ENCODE measurements at regions not wholly inside any gene's neighbourhood (a gene's known extent, or its start where the extent isn't known, plus 50 kb on each side); places are given as distances from the start of the nearest gene placed in this dataset.
"Not testable (repeated sequence)": the region's sequence is repeated elsewhere in the genome, so short reads cannot be mapped to it uniquely, and the experiment has no call there.

DNA sequence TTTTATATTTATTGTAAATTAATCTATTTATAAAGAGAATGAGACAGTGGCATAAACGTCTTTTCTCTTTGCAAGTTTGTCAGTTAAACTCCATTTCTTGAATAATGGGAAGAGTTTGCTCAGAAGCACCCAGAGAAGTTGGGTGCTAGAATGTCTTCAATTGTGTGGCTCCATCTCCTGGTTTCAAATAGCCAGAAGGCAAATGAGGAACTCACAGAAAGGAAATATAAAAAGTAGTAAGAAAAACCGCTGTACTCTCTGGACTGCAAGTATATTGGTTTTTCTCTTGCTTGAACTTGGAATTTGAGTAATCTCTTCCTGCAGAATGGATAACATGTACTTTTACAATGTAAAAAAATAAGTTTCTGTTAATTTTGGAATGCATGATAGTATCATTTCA lies 217.5 kb downstream of the DPY19L2 start:
- TF ChIP-seq, protein P1, sequence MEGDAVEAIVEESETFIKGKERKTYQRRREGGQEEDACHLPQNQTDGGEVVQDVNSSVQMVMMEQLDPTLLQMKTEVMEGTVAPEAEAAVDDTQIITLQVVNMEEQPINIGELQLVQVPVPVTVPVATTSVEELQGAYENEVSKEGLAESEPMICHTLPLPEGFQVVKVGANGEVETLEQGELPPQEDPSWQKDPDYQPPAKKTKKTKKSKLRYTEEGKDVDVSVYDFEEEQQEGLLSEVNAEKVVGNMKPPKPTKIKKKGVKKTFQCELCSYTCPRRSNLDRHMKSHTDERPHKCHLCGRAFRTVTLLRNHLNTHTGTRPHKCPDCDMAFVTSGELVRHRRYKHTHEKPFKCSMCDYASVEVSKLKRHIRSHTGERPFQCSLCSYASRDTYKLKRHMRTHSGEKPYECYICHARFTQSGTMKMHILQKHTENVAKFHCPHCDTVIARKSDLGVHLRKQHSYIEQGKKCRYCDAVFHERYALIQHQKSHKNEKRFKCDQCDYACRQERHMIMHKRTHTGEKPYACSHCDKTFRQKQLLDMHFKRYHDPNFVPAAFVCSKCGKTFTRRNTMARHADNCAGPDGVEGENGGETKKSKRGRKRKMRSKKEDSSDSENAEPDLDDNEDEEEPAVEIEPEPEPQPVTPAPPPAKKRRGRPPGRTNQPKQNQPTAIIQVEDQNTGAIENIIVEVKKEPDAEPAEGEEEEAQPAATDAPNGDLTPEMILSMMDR (IDR thresholded peaks at IDR 0.05): no peak
- no peak for TF ChIP-seq POLR2AphosphoS5 (IDR thresholded peaks at IDR 0.05)
- no peak for TF ChIP-seq EP300 (IDR thresholded peaks at IDR 0.05)
- TF ChIP-seq POLR2A (IDR thresholded peaks at IDR 0.05; ENCODE audit: low read depth): no peak
- Histone ChIP-seq H3K27ac (replicated peaks in 1 of 4) (no peak overlapping the region), H3K36me3 (no peaks in the 10 kb centered on the region), H3K4me3 (no peak overlapping the region), H3K4me1 (no peaks in the 10 kb centered on the region), H3K27me3 (no peaks in the 10 kb centered on the region), H3K9me3 (no peaks in the 10 kb centered on the region)
- 51% methylated on average over 2 of the region's 2 CpGs for WGBS
- no peak for DNase-seq (ENCODE audit: extremely low spot score)
- intact Hi-C loops (cut with DNase I): no loop called here

DNA sequence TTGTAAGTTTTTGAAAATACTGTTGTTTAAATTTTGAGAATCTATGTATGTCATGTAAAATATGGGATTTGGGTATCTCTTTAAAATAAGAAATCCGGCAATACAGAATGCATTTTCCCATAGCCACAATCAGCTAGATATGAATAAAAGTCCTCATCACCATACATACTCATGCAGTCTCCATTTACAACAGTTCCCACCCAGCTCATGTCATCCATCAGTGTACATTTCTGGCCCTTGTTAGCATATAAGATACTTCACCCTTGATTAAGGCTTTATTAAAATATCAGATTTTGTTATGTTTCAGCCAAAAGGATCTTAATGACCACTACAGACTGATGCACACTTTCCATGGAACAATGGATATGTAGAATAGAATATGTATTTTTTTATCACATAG lies 218.0 kb downstream of the DPY19L2 start:
- no peaks in the 10 kb centered on the region for H3K4me1 ChIP-seq
- H3K9me3 ChIP-seq: no peaks in the 10 kb centered on the region
- H3K27me3 ChIP-seq: no peaks in the 10 kb centered on the region
- DNase-seq (ENCODE audit: extremely low spot score): no peak
- no peak overlapping the region for H3K27ac ChIP-seq (replicated peaks in 1 of 4)
- 86% methylated on average over 1 of the region's 1 CpG for WGBS
- no peak overlapping the region for H3K4me3 ChIP-seq
- intact Hi-C loops (cut with DNase I): no loop called here
- no peak for TF ChIP-seq POLR2AphosphoS5 (IDR thresholded peaks at IDR 0.05)
- TF ChIP-seq POLR2A (IDR thresholded peaks at IDR 0.05; ENCODE audit: low read depth): no peak
- TF ChIP-seq, protein P1 (IDR thresholded peaks at IDR 0.05): no peak
- TF ChIP-seq EP300 (IDR thresholded peaks at IDR 0.05): no peak
- H3K36me3 ChIP-seq: no peaks in the 10 kb centered on the region

DNA sequence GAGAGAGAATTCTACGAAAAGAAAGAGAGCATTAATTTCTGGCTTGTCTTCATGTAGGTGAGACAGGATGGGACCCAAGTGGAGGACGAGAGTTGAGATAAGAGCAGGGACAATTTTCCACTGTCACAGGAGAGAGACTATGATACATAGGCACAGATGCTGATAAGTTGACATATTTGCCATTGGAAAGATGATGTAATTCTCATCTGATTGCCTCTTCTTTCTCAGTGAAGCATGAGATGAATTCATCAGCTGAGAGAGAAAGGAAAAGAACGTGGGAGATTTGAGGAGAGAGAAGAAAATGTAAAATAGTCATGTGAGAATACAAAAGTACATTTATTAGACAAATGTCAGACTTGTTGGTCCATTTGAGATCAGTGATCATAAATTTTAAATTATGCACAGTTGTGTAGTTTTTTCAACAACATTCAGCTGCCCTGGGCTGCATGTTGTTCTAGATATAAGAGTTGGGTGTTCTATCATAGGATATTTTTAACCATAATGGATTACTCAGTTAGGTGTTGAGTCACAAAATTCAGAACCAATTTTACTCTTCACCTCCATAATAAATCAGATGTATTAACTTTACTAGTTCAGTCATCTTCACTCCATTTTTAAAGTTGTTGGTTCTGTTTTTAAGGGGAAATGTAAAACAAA lies 222.9 kb downstream of the DPY19L2 start:
- TF ChIP-seq EP300 (IDR thresholded peaks at IDR 0.05) (no peak), POLR2AphosphoS5 (IDR thresholded peaks at IDR 0.05) (no peak), POLR2A (IDR thresholded peaks at IDR 0.05; ENCODE audit: low read depth) (no peak)
- TF ChIP-seq, protein P1 (IDR thresholded peaks at IDR 0.05): no peak
- intact Hi-C loops (cut with DNase I): no loop called here
- Histone ChIP-seq H3K4me3 (no peak overlapping the region), H3K27me3 (no peaks in the 10 kb centered on the region), H3K9me3 (no peaks in the 10 kb centered on the region), H3K36me3 (no peaks in the 10 kb centered on the region), H3K4me1 (no peaks in the 10 kb centered on the region), H3K27ac (replicated peaks in 1 of 4) (no peak overlapping the region)
- 72% methylated on average over 3 of the region's 3 CpGs for WGBS
- DNase-seq (ENCODE audit: extremely low spot score): no peak

DNA sequence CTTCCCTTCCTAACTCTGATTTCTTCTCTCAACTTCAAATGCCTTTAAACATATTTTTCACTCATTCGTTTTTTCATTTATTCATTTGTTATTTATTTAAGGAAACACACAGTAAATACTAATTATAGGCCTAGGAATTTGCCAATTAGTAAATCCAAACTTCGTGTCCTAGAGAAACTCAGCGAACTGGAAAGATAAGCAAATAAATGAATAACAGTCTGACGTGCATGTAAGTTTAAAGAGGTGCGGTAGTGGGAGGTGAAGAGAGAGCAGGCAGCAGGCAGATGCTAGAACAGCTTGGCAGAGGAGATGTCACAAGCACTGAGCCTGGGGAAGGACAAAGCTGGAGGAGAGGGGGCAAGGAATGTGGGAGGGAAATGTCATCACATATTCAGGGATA lies 228.2 kb downstream of the DPY19L2 start:
- no peak for TF ChIP-seq EP300 (IDR thresholded peaks at IDR 0.05)
- TF ChIP-seq POLR2A (IDR thresholded peaks at IDR 0.05; ENCODE audit: low read depth): no peak
- TF ChIP-seq, protein P1 (IDR thresholded peaks at IDR 0.05): no peak
- TF ChIP-seq POLR2AphosphoS5 (IDR thresholded peaks at IDR 0.05): no peak
- H3K4me3 ChIP-seq: no peak overlapping the region
- intact Hi-C loops (cut with DNase I): no loop called here
- H3K4me1 ChIP-seq: no peaks in the 10 kb centered on the region
- DNase-seq (ENCODE audit: extremely low spot score): no peak
- H3K9me3 ChIP-seq: no peaks in the 10 kb centered on the region
- H3K36me3 ChIP-seq: no peaks in the 10 kb centered on the region
- H3K27ac ChIP-seq (replicated peaks in 1 of 4): no peak overlapping the region
- WGBS: 36% methylated on average over 5 of the region's 5 CpGs
- no peaks in the 10 kb centered on the region for H3K27me3 ChIP-seq

DNA sequence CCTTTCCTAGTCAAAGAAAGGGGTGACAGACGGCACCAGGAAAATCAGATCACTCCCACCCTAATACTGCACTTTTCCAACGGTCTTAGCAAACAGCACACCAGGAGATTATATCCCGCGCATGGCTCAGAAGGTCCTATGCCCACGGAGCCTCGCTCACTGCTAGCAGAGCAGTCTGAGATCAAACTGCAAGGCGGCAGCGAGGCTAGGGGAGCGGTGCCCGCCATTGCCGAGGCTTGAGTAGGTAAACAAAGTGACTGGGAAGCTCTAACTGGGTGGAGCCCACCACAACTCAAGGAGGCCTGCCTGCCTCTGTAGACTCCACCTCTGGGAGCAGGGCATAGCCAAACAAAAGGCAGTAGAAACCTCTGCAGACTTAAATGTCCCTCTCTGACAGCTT lies 233.9 kb downstream of the DPY19L2 start:
- DNase-seq (ENCODE audit: extremely low spot score); H3K4me3 ChIP-seq; H3K27me3 ChIP-seq; H3K36me3 ChIP-seq; H3K27ac ChIP-seq (replicated peaks in 1 of 4); H3K9me3 ChIP-seq; H3K4me1 ChIP-seq; intact Hi-C loops (cut with DNase I): not testable (repeated sequence)
- 99% methylated on average over 11 of the region's 11 CpGs for WGBS

DNA sequence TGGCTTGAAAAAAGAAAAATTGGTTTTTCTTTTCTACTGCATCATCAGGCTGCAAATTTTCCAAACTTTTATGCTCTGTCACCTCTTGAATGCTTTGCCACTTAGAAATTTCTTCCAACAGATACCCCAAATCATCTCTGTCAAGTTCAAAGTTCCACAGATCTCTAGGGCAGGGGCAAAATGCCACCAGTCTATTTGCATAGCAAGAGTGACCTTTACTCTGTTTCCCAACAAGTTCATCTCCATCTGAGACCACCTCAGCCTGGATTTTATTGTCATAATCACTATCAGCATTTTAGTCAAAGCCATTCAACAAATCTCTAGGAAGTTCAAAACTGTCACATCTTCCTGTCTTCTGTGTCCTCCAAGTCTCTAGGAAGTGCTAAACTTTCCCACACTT lies 240.3 kb downstream of the DPY19L2 start:
- H3K9me3 ChIP-seq; H3K4me3 ChIP-seq; DNase-seq (ENCODE audit: extremely low spot score); H3K27ac ChIP-seq (replicated peaks in 1 of 4); H3K4me1 ChIP-seq; intact Hi-C loops (cut with DNase I); H3K36me3 ChIP-seq; H3K27me3 ChIP-seq: not testable (repeated sequence)

DNA sequence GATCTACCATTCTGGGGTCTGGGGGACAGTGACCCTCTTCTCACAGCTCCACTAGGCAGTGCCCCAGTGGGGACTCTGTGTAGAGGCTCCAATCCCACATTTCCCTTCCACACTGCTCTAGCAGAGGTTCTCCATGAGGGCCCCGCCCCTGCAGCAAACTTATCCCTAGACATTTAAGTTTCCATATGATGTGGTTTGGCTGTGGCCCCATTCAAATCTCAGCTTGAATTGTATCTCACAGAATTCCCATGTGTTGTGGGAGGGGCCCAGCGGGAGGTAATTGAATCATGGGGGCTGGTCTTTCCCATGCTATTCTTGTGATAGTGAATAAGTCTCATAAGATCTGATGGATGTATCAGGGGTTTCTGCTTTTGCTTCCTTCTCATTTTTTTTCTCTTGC lies 241.3 kb downstream of the DPY19L2 start:
- H3K36me3 ChIP-seq; DNase-seq (ENCODE audit: extremely low spot score); H3K27me3 ChIP-seq; intact Hi-C loops (cut with DNase I); H3K27ac ChIP-seq (replicated peaks in 1 of 4); H3K9me3 ChIP-seq; H3K4me3 ChIP-seq; H3K4me1 ChIP-seq: not testable (repeated sequence)
- WGBS: 95% methylated on average over 2 of the region's 2 CpGs
